ENCODE measurements at regions not wholly inside any gene's neighbourhood (a gene's known extent, or its start where the extent isn't known, plus 50 kb on each side); places are given as distances from the start of the nearest gene placed in this dataset.

GRCh38 chr14:62097072-62097471 lies 334.9 kb downstream of the SNAPC1 start:
- DNase-seq (ENCODE audit: low spot score): no peak

DNA sequence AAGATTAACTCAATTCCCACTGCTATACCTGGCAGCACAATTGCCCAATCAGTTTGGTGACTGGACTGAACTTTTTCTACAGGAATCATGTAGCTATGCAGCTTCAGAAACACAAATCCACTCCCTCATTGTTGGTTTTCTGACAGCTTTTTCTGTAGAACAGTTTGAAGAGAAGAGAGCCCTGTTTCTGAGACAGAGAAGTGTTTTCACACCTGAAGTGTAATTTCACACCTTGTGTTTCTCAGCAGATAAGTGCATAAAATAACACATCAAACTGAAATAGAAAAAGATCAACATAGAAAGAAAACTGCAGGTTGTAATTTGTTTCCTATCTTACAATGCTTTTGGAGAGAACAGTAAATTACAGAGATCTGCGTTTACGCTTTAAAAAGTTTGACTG lies 335.6 kb downstream of the SNAPC1 start:
- peak; percentile 3 for DNase-seq (ENCODE audit: low spot score)

- DNase-seq (ENCODE audit: low spot score): no peak
These were observed 336.1 kb downstream of the SNAPC1 start for GRCh38 chr14:62098357-62098756.

DNA sequence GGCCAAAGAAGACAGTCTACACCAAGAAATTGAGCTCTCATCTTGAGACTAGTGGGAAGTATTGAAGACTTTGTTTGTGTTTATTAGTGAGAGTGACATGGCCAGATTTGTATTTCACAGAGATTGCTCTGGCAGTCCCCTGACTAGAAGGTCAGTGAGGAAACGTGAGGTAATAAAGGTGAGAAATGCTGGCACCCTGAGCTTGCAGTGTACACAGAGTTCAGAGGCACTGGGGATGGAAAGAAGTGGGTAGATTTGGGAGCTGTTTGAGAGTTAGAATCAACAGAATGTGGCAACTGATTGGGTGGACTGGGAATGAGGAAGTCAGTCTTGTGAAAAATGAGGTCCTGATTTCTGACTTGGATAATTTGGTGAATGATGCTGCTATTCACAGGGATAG lies 336.9 kb downstream of the SNAPC1 start:
- DNase-seq (ENCODE audit: low spot score): no peak

- DNase-seq (ENCODE audit: low spot score): no peak
These were observed 339.0 kb downstream of the SNAPC1 start for GRCh38 chr14:62101189-62101588.

GRCh38 chr14:62101673-62102348 lies 339.6 kb downstream of the SNAPC1 start:
- no peak for DNase-seq (ENCODE audit: low spot score)

DNA sequence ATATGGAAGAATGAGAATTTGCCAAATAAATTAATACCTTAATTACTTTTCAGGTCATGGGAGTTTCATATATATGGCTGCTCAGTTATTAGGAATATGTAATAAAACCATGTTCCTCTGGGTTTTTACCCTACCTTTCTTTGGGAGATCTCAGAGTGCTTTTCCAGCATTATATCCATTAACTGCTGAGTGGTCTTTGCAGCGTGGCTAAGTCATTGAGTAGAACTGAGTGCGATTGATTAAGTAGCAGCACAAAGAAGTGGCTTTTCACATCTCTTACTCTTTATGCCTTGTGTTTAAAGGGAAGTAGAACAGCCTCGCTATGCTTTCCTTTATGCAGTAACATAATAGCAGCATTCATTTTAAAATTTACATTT lies 340.1 kb downstream of the SNAPC1 start:
- DNase-seq (ENCODE audit: low spot score): no peak

GRCh38 chr14:62103464-62103863 lies 341.2 kb downstream of the SNAPC1 start:
- no peak for DNase-seq (ENCODE audit: low spot score)

DNA sequence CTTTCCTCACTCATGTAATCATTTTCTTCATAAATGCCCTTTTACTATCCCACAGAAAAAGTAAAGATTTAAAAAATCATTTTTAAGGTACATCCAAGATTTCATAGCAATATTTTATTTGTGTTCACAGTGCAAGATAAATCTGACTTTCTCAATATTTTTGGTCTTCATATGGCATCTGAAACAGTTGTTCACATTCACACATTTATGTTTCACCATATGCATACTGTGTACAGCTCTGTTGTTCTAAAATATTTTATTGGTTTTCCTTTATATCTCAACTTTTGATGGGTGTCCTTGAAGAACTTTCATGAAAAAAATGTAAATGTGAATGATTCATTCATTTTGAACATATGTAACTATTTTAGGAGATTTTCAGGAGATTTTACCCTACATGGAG lies 348.7 kb downstream of the SNAPC1 start:
- no peak for DNase-seq (ENCODE audit: low spot score)

GRCh38 chr14:62117010-62117750 lies 355.0 kb downstream of the SNAPC1 start:
- DNase-seq (ENCODE audit: low spot score): peak; percentile 46

- no peak for DNase-seq (ENCODE audit: low spot score)
These were observed 355.5 kb downstream of the SNAPC1 start for GRCh38 chr14:62117751-62118105.

GRCh38 chr14:62118461-62118860 lies 356.2 kb downstream of the SNAPC1 start:
- no peak for DNase-seq (ENCODE audit: low spot score)

- no peak for DNase-seq (ENCODE audit: low spot score)
These were observed 356.7 kb downstream of the SNAPC1 start for GRCh38 chr14:62118871-62119270.

DNA sequence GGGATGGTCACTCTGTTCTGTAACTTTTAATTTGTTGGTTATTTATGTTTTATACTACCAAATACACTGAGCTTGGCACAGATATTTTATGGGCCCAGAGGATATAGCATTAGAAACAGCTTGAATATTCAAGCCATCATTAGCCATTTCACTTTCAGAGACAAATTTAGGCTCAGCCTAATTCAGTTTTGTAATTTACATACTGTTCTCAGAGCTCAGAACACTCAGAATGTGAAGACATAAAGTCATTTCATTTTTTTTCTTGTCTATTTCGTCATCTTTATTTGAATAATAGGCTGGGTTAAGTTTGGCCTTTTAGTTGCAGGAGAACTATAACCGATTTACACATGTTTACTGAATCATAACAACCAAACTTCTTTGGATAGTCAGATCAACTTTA lies 361.7 kb downstream of the SNAPC1 start:
- DNase-seq (ENCODE audit: low spot score): no peak

- no peak for DNase-seq (ENCODE audit: low spot score)
These were observed 363.6 kb downstream of the SNAPC1 start for GRCh38 chr14:62125793-62126192.

- peak; percentile 44 for DNase-seq (ENCODE audit: low spot score)
These were observed 364.8 kb downstream of the SNAPC1 start for GRCh38 chr14:62126879-62127478.

DNA sequence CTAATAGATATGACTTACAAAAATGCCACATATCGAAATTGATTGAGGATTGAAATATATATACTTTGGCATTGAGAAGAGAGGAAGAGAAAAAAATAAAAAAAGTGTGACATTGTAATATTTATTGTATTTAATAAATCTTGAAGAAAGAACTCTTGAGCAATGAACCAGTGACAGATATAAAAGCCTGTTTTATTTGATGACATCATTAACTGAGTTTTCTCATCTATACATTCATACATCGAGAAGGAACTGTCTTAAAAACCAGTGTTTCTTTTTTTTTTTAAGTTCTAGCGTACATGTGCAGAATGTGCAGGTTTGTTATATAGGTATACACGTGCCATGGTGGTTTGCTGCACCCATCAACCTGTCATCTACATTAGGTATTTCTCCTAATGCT lies 368.2 kb downstream of the SNAPC1 start:
- no peak for DNase-seq (ENCODE audit: low spot score)

DNA sequence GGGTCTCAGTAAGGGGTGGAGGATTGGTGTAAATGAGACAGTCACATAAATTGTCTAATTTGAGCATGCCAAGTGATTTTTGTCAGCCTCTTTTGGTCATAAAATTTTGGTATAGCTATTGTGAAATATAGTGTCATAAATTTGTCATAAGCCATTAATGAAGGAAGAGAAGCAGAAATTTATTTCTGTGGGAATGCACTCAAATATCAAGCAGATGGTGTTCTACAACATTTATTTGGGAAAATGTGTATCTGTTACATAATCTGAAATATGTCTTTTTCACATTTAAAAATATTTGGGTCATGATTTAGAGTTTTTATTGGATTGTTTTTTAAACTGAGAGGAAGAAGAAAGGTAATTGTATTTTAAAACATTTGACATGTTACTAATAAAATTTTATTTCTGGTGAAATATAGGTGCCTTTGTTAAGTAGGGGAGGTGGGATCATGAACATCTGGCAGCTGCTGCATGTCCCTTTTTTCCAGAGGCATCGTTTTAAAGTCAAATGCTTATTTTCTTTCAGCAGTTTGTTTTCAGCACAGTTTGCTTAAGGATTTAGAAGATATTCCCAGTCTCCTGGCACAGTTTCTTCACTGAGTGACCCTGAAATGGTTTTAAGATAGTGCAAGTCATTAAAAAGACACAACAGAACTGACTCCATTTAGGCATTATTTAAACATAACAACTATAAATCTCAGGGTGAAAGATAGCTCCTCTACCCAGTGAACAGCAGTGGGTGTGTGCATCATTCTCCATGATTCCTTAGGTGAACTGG lies 371.7 kb downstream of the SNAPC1 start:
- DNase-seq (ENCODE audit: low spot score): no peak

GRCh38 chr14:62138593-62138992 lies 376.4 kb downstream of the SNAPC1 start:
- no peak for DNase-seq (ENCODE audit: low spot score)

GRCh38 chr14:62141139-62141538 lies 378.9 kb downstream of the SNAPC1 start:
- DNase-seq (ENCODE audit: low spot score): no peak

DNA sequence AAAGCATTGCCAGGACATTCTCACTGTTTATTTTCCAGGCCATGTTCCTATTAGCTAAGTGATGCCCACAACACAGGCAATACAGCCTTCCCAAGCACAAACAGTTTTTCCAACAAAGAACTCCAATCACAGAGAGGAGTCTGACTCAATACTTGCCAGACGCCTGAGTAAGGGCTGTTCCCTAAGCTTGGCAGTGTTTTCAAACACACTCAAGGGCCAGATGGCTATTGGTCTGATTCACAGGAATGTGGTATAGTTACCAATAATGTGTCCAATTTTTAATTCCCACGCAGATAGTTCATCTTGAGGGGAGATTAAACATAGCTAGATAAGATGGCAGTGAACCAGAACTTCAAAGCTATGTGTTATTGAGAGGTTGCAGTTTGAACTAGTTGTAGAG lies 381.0 kb downstream of the SNAPC1 start:
- no peak for DNase-seq (ENCODE audit: low spot score)

- DNase-seq (ENCODE audit: low spot score): no peak
These were observed 382.6 kb downstream of the SNAPC1 start for GRCh38 chr14:62144863-62145262.

DNA sequence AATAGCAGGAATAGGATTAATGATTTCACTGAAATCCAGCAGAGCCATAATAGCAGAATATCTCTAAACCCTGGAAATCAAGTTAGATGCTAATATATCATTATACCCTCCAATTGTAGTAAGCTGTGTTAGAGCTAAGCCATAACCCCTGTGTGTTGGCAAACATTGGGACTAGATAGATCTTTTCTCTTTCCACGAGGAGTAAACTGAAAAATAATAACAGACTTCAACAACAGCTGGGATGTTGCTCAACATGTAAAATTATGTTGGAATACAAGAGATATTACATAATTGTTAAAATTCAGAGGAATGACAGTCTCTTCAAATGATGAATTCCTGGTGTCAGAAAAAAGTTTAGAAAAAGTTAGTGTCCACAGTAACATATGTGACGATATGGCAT lies 383.8 kb downstream of the SNAPC1 start:
- no peak for DNase-seq (ENCODE audit: low spot score)

Measured in CD4-positive, alpha-beta T cell treated with Interleukin-2 at 100 ng/mL for 4 hours (primary cell).